Left lobe of liver (tissue), 2 donors: ENCODE measurements at regions not wholly inside any gene's neighbourhood (a gene's known extent, or its start where the extent isn't known, plus 50 kb on each side); places are given as distances from the start of the nearest gene placed in this dataset.

ENCODE experiments used
- ATAC-seq: fragments of 200-7000 bp; cut with Tn5 transposase; one replicate; pipeline ENCODE4 v1.9.1; 2020; ENCODE audit warnings: mild to moderate bottlenecking, moderate library complexity
- DNase-seq: peaks from one replicate; pipeline ENCODE4 v3.0.0-alpha.2; 2020; ENCODE audit warnings: low spot score
- donor health status: DM: no; HTN: no; CAD: no; lungs with moderate emphysema.
- donor health status: DM: no; HTN: yes; CAD: no.

- ATAC-seq (no peak), DNase-seq (no peak)
Measured at GRCh38 chr12:92288561-92288960, 142.9 kb upstream of the BTG1 start.

- no peak for ATAC-seq
- no peak for DNase-seq
Measured at GRCh38 chr12:92278378-92278828, 132.8 kb upstream of the BTG1 start.

DNA sequence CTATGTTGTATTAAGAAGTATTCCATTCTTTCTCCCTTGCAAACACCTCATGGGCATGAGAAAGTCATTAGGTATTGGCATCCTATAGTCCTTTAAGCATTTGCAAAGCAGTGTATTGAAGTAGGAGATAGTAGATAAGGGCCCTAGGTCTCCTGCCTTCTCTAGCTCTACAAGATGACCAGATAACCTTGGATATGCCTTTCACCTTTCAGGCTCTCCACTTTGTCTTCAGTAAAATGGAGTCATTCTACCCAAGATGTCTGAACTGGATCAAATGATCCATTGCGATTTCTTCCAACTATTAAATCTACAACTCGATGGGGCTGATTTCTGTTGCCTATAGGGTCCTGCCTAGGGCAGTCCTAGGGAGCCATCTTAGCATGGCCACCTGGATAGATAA lies 132.1 kb upstream of the BTG1 start:
- ATAC-seq (no peak), DNase-seq (no peak)

- ATAC-seq (no peak), DNase-seq (no peak)
Measured at GRCh38 chr12:92276276-92276675, 130.6 kb upstream of the BTG1 start.

GRCh38 chr12:92275443-92276154 lies 130.0 kb upstream of the BTG1 start:
- ATAC-seq: no peak
- no peak for DNase-seq

- ATAC-seq (no peak), DNase-seq (no peak)
Measured at GRCh38 chr12:92273076-92273475, 127.4 kb upstream of the BTG1 start.

DNA sequence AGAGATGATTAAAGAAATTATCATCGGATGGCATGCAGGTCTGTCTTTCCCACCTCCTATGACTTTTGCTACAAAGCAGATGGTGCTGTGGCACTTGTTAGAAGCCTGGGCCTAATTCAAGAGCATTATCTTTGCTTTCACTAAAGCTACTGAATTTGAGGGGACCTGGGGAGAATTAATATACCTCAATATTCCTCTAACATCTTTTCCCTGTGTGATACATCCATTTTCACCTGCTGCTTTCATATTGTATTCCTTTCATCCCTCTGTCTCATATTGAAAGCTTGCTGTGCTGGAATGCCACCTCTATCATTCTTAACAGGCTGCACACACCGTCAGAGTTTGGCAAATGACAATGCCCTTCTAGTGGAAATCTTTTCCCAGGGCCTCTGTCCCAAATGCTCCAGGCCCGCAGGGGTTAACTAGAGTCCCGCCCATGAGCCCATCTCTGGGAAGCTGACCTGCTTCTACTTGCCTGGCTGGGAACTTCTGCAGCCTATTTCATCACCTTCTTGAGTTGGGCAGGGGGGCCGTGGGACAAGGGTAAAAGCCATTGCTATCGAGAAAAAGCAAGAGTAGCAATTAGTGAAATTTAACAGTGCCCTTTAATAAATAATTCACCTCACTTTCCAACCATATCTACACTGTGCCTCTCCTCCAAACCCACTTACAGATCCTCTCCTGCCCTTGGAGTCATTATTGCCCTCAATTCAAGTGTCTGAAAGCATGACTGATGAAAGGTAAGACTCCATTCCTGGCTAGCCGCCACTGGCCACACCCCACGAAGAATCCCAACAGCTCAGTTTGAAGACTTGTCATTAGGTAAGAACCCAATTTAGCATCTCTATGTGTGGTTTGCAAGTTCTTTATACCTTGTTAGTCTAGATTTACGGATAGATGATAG lies 126.7 kb upstream of the BTG1 start:
- ATAC-seq (no peak), DNase-seq (no peak)

GRCh38 chr12:92271341-92271740 lies 125.7 kb upstream of the BTG1 start:
- DNase-seq (no peak), ATAC-seq (peak; percentile 36)

DNA sequence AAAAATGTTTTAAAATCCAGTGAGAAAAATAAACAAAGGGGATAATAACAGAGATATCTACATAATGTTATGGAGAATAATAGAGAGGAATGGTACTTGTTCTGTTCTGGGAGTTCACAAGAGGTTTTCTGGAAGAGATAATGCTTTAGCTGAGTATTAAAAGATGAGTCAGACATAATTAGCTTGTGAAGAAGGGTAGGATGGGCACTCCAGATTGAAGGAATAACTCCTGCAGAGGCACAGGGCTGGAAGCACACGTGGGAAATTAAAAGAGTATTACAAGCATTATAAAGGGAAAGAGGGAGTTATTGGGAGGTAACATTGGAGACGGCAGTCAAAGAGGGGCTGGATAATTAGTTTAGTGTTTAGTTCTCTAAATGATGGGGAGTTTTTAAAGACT lies 124.9 kb upstream of the BTG1 start:
- DNase-seq: no peak
- ATAC-seq: no peak

GRCh38 chr12:92268946-92269345 lies 123.3 kb upstream of the BTG1 start:
- DNase-seq (no peak), ATAC-seq (no peak)

DNA sequence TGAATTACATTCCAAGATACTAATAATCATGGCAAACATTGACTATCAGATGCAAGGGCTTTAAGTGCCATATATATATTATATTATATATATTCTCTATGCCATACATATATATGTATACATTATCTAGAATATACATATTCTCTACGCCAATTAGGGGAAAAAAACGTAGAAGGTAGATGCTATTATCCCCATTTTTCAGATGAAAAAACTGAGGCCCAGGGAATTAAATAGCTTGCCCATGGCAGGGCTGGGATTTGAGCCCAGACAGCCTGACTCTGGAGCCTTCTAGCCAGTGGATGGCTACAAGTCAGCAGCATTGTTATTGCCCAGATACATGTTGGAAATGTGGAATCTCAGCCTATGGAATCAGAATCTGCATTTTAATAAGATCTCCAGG lies 116.0 kb upstream of the BTG1 start:
- DNase-seq (no peak), ATAC-seq (no peak)

DNA sequence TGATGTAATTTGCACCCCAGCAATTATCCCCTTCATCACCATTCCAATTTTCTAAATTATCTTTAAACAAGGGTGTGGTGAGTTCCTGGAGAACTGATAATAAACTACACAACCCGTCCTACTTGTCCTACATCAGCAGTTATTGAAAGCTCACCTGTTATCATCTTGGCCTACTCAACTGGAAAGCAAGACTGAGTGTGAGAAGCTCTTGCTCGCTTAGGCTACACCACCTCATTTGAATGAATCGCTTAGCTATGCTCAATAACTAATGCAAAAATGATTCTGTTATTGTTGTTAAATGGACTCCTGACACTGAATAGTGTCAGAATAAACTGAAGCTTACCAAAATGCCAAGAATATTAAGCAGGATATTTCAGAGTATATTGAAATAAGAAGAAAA lies 115.4 kb upstream of the BTG1 start:
- DNase-seq: no peak
- no peak for ATAC-seq

DNA sequence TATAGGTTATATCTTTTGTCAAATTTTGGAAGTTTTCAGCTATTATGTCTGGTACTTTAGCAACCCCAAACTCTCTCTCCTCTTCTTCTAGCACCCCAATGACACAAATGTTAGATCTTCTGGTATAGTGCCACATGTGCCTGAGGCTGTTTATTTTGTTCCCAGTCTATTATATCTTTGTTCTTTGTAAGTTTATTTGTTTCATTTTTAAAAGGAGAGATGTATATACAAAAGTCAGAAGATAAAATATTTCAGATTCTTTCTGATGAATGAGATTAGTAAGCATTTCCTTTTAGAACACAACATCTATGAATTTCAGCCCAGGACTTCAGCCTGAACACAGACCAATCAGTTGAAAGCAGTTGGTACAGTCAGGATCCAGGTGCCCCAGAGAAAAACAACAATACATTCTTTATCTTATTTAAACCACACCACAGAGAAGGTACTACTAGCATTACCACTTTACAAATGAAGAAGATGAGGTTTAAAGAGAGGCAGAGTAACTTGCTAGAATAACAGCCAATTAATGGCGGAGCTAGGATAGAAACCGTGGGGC lies 114.1 kb upstream of the BTG1 start:
- no peak for ATAC-seq
- DNase-seq: no peak

DNA sequence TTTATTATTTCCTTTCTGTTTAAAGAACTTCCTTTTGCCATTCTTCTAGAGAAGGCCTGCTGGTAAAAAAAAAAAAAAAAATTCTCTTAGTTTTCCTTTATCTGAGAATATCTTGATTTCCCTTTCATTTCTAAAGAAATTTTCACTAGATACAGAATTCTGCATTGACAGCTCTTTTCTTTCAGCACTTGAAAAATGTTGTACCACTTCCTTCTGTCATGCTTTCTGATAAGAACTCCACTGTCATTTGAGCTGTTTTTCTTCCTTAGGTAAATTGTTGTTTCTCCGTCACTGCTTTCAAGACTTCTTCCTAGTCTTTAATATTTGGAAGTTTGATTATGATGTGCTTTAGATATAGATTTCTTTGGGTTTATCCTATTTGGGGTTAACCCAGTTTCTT lies 113.6 kb upstream of the BTG1 start:
- ATAC-seq (no peak), DNase-seq (no peak)

- DNase-seq (no peak), ATAC-seq (no peak)
Measured at GRCh38 chr12:92257261-92257660, 111.6 kb upstream of the BTG1 start.

DNA sequence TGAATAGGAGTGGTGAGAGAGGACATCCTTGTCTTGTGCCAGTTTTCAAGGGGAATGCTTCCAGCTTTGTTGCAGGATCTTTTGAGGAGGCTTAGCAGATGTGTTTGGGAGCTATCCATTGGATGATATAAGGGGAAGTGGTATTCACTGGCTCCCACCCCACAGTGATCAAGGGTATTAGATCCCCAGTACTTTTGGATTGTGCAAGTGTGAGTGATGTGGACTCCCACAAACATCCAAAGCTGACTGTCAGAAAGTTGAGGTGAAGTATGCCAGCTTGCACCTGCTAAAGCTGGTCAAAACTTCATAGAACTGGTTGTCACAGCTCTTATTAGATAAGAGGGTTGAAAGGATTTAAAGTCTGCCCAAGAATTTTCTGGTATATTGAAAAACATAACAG lies 110.1 kb upstream of the BTG1 start:
- no peak for DNase-seq
- no peak for ATAC-seq

- DNase-seq: no peak
- no peak for ATAC-seq
Measured at GRCh38 chr12:92253301-92253700, 107.7 kb upstream of the BTG1 start.

- no peak for DNase-seq
- ATAC-seq: no peak
Measured at GRCh38 chr12:92248977-92249376, 103.3 kb upstream of the BTG1 start.

- ATAC-seq (peak; percentile 75), DNase-seq (no peak)
Measured at GRCh38 chr12:92244036-92244435, 98.4 kb upstream of the BTG1 start.

GRCh38 chr12:92242907-92243306 lies 97.3 kb upstream of the BTG1 start:
- ATAC-seq (no peak), DNase-seq (no peak)

DNA sequence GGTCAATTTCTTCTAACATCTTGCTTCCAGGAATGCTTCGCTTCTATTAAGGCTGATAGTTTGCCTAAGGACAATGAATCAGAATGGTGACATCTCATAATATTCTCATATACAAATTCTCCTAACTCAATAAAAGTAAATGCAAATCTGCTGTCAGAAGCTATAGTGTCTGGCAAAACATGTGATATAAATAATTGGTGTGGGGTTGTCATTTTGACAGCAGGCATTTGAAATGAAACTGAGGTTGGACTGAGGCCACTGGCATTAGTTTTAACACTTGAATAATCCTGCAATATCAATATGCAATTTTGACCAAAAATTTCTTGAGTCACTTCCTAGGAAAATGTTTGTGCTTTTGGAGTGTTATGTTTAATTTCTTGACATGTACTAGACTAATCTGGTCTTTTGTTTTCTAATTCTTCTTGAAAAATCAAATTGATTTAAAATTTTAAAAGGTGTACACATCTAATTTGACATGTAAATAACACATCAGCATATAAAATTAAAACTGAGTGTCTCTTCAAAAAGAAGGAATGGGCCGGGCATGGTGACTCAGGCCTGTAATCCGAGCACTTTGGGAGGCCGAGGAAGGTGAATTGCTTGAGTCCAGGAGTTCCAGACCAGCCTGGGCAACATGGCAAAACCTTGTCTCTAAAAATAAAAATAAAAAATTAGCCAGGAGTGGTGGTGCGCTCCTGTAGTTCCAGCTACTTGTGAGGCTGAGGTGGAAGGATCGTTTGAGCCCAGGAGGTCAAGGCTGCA lies 92.3 kb upstream of the BTG1 start:
- ATAC-seq (no peak), DNase-seq (no peak)
